HuH-7 (cell line): ENCODE measurements at regions not wholly inside any gene's neighbourhood (a gene's known extent, or its start where the extent isn't known, plus 50 kb on each side); places are given as distances from the start of the nearest gene placed in this dataset.
"Not testable (repeated sequence)": the region's sequence is repeated elsewhere in the genome, so short reads cannot be mapped to it uniquely, and the experiment has no call there.

Experiments
- DNase-seq: peaks from one replicate; pipeline ENCODE4 v3.0.0; 2011; ENCODE audit warnings: low spot score

- no peak for DNase-seq
Measured at GRCh38 chr13:75178436-75178835, 303.5 kb downstream of the TBC1D4 start.

- no peak for DNase-seq
Measured at GRCh38 chr13:75175575-75175974, 306.4 kb downstream of the TBC1D4 start.

GRCh38 chr13:75175097-75175496, 306.9 kb downstream of the TBC1D4 start:
- DNase-seq: not testable (repeated sequence)

GRCh38 chr13:75174481-75174880, 307.5 kb downstream of the TBC1D4 start:
- DNase-seq: no peak

DNA sequence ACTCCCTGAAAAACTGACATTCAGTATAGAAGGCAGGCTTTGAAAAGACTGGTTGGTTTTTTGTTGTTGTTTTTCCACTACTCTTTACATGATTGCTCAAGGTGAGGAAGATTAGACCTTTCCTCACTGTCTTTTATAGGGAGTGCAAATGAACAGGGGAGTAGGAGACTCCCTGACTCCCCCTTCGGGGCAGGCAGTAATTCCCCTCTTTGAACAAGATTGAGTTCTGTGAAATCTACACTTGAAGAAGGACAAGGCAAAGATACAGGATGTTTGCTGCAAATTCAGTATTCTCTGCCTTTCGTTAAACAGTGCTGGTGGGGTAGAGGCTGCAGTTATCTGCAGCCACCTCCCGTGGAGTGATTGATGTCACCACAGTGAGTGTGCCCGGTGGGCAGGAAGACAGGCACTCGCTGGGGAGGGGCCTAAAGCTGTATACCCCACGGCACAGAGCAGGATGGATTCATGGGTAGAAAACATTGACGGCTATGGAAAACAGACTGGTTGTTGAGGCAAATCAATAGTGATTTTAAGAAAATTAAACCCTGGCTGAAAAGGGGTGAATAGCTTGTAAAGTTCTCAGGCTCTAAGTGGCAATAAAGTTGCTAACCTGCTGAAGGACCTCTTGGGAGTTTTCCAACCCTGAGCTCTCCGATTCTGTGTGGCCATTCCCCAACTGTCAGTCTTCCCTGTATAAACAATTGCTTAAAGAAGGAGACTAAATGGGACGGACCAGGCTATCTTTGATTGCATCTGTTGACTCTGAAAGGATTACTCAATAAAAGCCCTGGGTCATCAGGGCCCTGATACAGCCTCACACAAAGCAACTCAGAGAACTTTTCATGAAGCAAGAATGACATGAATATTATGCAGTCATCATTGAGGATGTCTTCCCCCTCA, 308.3 kb downstream of the TBC1D4 start:
- no peak for DNase-seq

DNA sequence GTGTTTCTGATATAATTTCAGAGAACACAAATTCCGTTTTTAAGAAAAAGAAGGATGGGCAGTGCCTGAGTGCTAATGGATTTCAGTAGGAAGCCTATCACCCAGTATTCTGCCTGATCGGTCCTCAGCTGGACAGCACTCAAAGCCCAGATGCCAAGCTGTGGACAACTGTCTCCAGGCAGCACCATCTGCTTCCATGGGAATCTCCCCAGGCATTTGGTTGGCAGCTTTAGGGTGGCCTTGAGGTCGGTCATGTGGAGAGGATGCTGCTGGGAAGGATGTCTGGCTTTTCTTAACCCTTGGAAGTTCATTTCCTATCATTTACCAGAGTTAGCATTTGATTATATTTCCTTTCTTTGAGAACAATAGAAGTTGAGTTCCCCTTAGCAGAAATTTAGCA, 311.7 kb downstream of the TBC1D4 start:
- no peak for DNase-seq

GRCh38 chr13:75165543-75166230, 316.3 kb downstream of the TBC1D4 start:
- DNase-seq: no peak

GRCh38 chr13:75161804-75162203, 320.2 kb downstream of the TBC1D4 start:
- DNase-seq: no peak

DNA sequence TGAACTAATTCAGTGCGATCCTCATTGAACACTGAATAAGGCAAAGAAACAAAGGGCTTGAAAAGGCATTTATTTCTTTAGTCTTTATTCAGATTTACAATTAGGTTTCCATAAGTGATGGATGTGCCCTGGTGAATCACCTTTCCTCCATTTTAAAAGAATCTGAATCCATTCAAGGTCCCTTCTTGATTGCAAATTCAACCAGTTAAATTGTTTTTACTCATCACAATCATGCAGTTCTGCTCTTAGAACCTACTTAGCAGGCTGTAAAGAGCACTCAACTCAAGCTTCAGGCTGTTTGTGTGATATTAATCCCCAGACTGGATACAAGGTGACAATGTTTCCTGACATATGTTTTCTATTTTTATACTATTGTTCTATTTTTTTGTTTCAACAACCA, 321.0 kb downstream of the TBC1D4 start:
- DNase-seq: no peak

DNA sequence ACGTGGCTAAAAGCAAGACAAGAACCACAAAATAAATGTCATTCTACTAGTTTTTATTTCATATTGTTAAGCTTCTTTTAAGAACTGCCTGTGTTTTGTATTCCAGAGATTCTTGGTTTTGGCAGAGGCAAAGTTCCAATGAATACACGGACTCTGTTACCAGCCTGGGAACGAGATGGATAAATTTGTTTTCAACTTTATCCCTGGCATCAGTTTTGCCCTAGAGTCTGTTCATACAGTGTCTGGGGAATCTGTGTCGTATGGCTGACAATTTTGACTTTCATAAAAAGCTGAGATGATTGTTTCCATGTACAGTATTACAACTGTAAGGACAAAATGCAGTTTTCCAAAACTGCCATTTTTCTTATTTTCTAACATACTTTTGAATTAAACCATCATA, 327.6 kb downstream of the TBC1D4 start:
- no peak for DNase-seq

DNA sequence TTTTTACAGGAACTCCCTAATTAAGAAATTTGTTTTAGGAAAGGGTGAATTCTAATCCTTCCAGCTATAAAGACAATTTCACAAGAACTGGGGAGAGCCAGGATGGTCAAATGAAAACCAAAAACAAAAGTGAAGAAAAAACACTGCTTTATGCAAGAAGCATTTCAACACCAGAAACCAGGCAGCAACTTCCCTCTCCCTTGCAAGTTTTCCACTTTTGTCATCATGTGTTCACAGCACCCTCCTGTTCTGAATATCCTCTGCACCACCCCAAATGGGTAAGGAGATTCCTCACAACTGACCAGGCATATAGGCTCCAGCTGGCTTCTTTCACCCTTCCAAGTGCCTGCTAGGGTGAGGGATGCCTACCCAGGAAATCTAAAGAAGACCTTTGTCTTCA, 328.1 kb downstream of the TBC1D4 start:
- no peak for DNase-seq

DNA sequence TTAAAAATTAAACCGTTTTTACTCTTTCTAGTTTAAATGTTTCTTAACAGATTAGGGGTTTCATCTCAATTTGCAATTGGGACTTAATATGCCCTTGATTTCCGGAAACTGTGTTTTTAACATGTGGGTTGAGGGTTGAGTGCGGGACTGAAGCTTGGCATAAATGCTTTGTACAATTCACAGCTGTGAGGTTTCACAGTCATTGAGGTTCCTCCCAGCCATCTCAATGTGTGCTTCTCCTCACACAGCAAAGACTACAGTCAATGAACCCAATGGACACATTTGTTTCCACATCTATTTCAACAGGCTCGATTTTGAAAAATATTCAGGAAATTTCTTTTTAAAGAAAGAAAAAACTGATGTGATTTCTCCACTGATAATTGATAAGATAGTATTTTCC, 328.6 kb downstream of the TBC1D4 start:
- no peak for DNase-seq

DNA sequence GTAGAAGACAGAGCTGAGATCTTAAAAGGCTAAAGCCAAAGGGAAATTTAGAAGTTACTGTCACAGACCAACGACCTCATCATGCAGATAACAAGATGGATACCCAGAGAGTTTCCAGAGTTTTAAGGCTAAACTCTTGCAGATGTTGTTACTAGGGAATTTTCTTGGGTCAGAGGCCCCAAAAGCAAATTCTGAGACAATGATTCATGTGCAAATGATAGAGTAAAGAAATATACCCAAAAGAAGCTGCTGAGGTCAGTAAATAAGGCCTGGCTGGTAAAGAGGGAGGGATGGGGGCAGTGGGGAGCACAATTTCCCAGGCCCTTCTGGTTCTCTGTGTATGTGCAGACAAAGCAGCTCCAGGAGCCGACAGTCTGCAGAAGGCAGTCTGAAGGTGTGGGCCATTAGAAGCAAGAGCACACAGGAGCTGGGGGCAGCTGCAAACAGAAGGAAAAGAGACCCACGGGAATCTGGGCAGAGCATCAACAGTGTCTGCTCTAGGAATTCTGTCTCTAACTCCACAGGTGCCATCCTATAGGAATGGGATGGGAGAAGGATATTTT, 330.8 kb downstream of the TBC1D4 start:
- no peak for DNase-seq

GRCh38 chr13:75149776-75150175, 332.2 kb downstream of the TBC1D4 start:
- DNase-seq: no peak

GRCh38 chr13:75147946-75148345, 334.0 kb downstream of the TBC1D4 start:
- no peak for DNase-seq

- DNase-seq: no peak
Measured at GRCh38 chr13:75146436-75146835, 335.5 kb downstream of the TBC1D4 start.

GRCh38 chr13:75145927-75146326, 336.0 kb downstream of the TBC1D4 start:
- no peak for DNase-seq

DNA sequence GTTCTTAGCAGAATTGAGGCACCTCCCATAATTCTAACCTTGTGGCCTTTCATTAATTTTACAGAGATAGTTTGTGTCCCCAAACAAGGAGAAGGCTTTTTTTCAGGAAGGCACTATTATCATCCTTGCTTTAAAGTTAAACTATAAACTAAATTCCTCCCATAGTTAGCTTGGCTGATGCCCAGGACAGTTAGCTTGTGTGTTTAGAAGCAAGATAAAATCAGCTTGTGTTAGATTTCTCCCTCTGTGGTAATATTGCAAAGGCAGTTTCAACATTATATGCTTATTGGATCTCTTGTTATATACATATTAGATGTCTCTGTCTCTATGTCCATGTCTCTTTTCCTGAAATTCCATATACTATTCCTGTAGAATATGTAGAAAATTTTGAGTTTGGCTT, 342.7 kb downstream of the TBC1D4 start:
- no peak for DNase-seq

- no peak for DNase-seq
Measured at GRCh38 chr13:75137911-75138571, 343.9 kb downstream of the TBC1D4 start.

GRCh38 chr13:75136151-75136550, 345.8 kb downstream of the TBC1D4 start:
- no peak for DNase-seq

DNA sequence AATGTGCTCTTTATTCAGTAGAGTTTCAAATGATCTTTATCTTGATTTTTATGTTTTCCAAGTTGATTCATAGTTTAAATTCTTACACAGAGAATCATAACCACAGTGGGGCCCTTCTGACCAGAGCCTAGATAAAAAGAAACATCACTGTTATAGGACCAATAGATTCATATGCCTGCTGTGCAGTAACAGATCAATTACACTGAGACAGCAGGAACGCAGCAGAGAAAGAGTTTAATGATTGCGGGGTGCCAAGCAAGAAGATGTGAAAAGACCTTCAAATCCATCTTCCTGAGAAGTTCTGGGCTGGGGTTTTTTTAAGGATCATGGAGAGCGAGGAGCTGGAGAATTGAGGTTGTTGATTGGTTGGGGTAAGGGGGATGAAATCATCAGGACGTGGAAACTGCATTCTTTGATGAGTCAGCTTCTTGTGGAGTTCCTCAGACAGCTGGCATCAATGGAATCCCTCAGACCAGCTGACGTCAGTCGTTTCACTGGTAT, 346.6 kb downstream of the TBC1D4 start:
- DNase-seq: no peak
